Left renal cortex interstitium (tissue), 4 donors: ENCODE measurements at regions not wholly inside any gene's neighbourhood (a gene's known extent, or its start where the extent isn't known, plus 50 kb on each side); places are given as distances from the start of the nearest gene placed in this dataset.
"Not testable (repeated sequence)": the region's sequence is repeated elsewhere in the genome, so short reads cannot be mapped to it uniquely, and the experiment has no call there.

Experiments
- DNase-seq, 4 donors: peaks; one replicate each; pipeline ENCODE4 v3.0.0-alpha.2; 2013; ENCODE audit warnings: low read depth in 4 of 4, low spot score in 2 of 4, missing footprints in 1 of 4

GRCh38 chr9:31950756-31951155 is 433.7 kb upstream of the ACO1 start:
- DNase-seq: no peak

DNA sequence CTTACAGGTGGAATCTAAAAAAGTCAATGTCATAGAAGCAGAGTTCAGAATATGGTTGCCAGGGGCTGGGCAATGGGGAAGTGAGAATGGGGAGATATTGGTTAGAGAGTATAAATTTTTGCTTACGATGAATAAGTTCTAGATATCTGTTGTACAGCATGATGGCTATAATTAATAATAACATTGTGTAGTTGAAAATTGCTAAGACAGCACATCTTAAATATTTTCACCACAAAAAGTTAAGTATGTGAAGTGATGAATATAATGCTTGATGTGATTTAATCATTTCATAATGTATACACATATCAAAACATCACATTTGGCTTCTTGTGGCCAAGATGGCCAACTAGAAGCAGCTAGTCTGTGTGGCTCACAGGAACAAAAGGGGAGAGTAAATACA is 425.9 kb upstream of the ACO1 start:
- no peak for DNase-seq

GRCh38 chr9:31969552-31969951 is 414.9 kb upstream of the ACO1 start:
- DNase-seq: no peak

- DNase-seq: peak in 2 of 4 donors; percentile 10 to 15
Observed at GRCh38 chr9:31983895-31984294, 400.5 kb upstream of the ACO1 start.

- DNase-seq: no peak
Observed at GRCh38 chr9:31996331-31996730, 388.1 kb upstream of the ACO1 start.

GRCh38 chr9:32004431-32005076 is 379.9 kb upstream of the ACO1 start:
- no peak for DNase-seq

GRCh38 chr9:32010322-32010721 is 374.1 kb upstream of the ACO1 start:
- no peak for DNase-seq

- no peak for DNase-seq
Observed at GRCh38 chr9:32011049-32011448, 373.4 kb upstream of the ACO1 start.

GRCh38 chr9:32015795-32016194 is 368.6 kb upstream of the ACO1 start:
- no peak for DNase-seq

DNA sequence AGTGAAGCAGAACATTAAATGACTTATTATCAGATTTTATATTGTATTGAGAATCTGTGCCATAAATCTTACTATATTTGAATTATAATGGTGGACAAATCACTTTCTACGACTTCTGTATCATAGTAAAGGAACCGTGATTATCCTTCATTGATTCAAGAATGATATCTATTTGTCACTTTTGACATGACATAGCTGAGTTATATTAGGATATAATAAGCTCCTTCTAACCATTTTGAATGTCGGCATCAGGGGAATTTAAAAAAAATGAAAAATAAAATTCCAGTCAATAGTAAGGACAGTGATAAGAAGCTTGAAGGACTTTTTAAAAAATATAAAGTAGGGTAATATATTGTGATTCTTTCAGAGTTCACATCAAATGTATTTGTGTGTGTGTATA is 338.9 kb upstream of the ACO1 start:
- DNase-seq: no peak

DNA sequence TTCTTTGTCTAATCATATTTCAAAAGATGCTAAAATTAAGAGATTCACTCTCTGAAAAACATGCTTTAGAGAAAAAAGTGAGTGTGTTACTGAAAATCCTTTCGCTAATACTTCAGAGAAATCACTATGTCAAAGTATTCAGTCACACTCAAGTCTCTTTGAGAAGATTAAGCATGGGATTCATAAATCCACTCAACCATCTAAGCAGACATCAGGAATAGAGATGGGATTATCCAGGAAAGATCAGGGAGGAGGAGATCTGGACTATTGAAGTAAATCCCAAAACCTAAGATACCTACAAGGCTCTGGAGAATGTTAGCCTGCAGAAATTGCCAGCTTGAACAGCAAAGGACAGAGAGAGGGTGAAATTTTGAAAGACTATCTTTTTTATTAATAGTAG is 317.2 kb upstream of the ACO1 start:
- DNase-seq: no peak

- no peak for DNase-seq
Observed at GRCh38 chr9:32069169-32069813, 315.2 kb upstream of the ACO1 start.

DNA sequence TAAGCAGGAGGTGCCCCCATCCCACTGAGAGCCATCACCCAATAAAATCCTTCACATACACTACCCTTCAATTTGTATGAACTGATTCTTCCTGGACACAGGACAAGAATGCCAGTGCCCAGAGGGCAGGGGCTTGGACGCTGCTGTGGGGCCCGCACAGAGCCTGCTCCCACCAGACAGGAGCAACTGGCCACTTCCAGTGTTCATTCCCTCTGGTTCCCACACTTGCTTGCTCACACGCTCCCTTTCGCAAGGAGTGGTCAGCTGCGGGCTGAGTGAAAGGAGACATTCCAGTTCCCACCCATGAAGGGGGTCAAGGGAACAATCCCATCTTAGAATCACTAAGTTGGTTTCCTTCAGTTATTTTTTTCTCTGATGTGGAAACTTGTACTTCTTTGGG is 314.5 kb upstream of the ACO1 start:
- no peak for DNase-seq

DNA sequence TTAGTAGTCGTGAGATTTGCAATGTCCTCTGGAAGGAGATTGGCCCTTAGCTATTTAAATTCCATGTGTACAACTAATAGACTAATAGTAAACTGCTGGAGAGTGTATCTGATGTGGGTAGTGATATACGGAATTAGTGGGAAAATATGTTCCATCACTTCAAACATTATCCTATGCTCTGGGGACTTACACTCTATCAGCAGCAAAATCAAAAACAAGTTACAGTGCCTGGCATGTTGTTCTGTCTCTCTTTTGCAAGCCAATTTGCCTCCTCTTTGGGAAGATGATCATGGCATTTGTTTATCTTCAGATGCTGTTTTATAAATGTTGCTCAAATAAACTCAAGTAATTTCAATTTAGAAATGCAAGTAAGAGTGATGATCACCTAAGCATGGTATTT is 311.9 kb upstream of the ACO1 start:
- no peak for DNase-seq

- DNase-seq: no peak
Observed at GRCh38 chr9:32092031-32092430, 292.4 kb upstream of the ACO1 start.

GRCh38 chr9:32117291-32117690 is 267.2 kb upstream of the ACO1 start:
- DNase-seq: no peak

- no peak for DNase-seq
Observed at GRCh38 chr9:32128546-32128945, 255.9 kb upstream of the ACO1 start.

DNA sequence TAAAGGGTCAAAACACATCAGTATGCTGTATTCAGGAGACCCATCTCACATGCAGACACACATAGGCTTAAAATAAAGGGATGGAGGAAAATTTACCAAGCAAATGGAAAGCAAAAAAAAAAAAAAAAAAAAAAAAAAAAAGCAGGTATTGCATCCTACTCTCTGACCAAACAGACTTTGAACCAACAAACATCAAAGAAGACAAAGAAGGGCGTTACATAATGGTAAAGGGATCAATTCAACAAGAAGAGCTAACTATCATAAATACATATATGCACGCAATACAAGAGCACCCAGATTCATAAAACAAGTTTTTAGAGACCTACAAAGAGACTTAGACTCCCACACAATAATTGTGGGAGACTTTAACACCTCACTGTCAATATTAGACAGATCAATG is 253.7 kb upstream of the ACO1 start:
- DNase-seq: not testable (repeated sequence)

- DNase-seq: no peak
Observed at GRCh38 chr9:32136700-32137339, 247.6 kb upstream of the ACO1 start.

- DNase-seq: no peak
Observed at GRCh38 chr9:32142074-32142473, 242.4 kb upstream of the ACO1 start.

DNA sequence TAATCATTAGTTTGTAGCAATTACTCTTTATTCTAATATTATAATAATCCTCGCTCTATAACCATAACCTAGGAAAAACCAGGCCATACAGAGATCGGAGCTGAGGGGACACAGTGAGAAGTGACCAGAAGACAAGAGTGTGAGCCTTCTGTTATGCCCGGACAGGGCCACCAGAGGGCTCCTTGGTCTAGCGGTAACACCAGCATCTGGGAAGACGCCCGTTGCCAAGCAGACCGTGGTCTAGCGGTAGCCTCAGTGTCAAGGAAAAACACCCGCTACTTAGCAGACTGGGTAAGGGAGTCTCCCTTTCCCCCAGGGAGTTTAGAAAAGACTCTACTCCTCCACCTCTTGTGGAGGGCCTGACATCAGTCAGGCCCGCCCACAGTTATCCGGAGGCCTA is 235.9 kb upstream of the ACO1 start:
- not testable (repeated sequence) for DNase-seq

DNA sequence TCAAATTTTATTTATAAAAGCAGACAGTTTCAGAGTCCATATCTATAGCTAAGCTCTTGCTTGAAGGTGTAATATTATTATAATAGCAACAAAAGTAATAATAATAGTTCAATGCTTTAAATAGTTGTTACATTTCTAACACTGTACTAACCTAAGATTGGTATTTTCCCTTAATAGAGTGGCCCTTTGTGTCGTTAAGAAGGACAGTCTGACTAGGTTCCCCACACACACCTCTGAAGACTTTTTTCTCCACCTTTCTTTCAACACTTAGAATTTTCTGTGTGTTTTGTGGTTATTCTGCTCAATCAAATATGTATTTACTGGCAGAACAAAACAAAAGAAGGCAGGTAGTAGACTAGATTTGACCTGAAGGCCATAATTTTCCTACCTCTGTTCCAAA is 223.2 kb upstream of the ACO1 start:
- no peak for DNase-seq
